ENCODE measurements at regions not wholly inside any gene's neighbourhood (a gene's known extent, or its start where the extent isn't known, plus 50 kb on each side); places are given as distances from the start of the nearest gene placed in this dataset.

GRCh38 chr10:28874210-28874609 is 196.9 kb downstream of the BAMBI start:
- Histone ChIP-seq H3K9me1 (ENCODE audit: control insufficient read depth, insufficient read depth, low read length) (no peaks in the 10 kb centered on the region), H3K9me3 (replicated peaks; ENCODE audit: control insufficient read depth, insufficient read depth, low read depth, low read length) (no peaks in the 10 kb centered on the region), H3K4me2 (ENCODE audit: insufficient read depth, low read length) (no peak overlapping the region), H3K36me3 (ENCODE audit: control insufficient read depth, insufficient read depth, low read length) (no peaks in the 10 kb centered on the region), H3K27ac (ENCODE audit: extremely low read depth, low read depth, low read length) (no peak overlapping the region), H3K27me3 (ENCODE audit: control insufficient read depth in 2 of 2, insufficient read depth in 2 of 2, low read length in 2 of 2) (no peaks in the 10 kb centered on the region), H3K4me3 (no peak overlapping the region), H3K4me1 (replicated peaks in 1 of 2; ENCODE audit: control insufficient read depth in 2 of 2, insufficient read depth in 2 of 2, low read length in 2 of 2) (peaks cover 0 to 3% of the 10 kb centered on the region in 2 experiments; a peak in 1 of 5 replicates), H4K20me1 (replicated peaks; ENCODE audit: control insufficient read depth, insufficient read depth, low read length) (no peaks in the 10 kb centered on the region), H3K9ac (ENCODE audit: insufficient read depth in 1 of 2, low read depth in 2 of 2, low read length in 2 of 2) (no peak overlapping the region), H2AFZ (ENCODE audit: low read depth, low read length) (no peak overlapping the region), H3K79me2 (ENCODE audit: control insufficient read depth, insufficient read depth, low read length) (no peaks in the 10 kb centered on the region)
- intact Hi-C loops (cut with micrococcal nuclease) = no loop called here
- DNase-seq (ENCODE audit: extremely low read depth in 1 of 4, low spot score in 3 of 4) (no peak), ATAC-seq (no peak), FAIRE-seq (no peak)
- POLR2A ChIA-PET = interaction anchor here (0.6 kb wide), 1 partner anchor 46 kb away, joined by 3 read pairs; no protein-coding TSS in a partner anchor
- no TSS peak for BruUV-seq (replicated peaks)
- TF ChIP-seq ZNF232 (CRISPR knock-in tag; IDR thresholded peaks at IDR 0.05) (no peak), CBX3 (IDR thresholded peaks at IDR 0.05; ENCODE audit: borderline replicate concordance in 1 of 2, low read length in 2 of 2) (no peak), XRCC4 (IDR thresholded peaks at IDR 0.05; ENCODE audit: extremely low read depth, insufficient read depth, insufficient read length) (no peak), POU5F1 (IDR thresholded peaks at IDR 0.05; ENCODE audit: borderline replicate concordance, low read depth, low read length, partially characterized antibody) (no peak), HOXB6 (CRISPR knock-in tag; IDR thresholded peaks at IDR 0.05; ENCODE audit: borderline replicate concordance) (no peak), ZHX1 (conservative IDR thresholded peaks at IDR 0.05; ENCODE audit: low read length) (no peak), MAZ (CRISPR knock-in tag; conservative IDR thresholded peaks at IDR 0.05 in 1 of 2, IDR thresholded peaks at IDR 0.05 in 1 of 2) (no peak), RUNX1 (IDR thresholded peaks at IDR 0.05; ENCODE audit: low read depth) (no peak), ELF2 (CRISPR knock-in tag; IDR thresholded peaks at IDR 0.05) (no peak), ZFP30 (CRISPR knock-in tag; IDR thresholded peaks at IDR 0.05; ENCODE audit: borderline replicate concordance) (no peak), FOXA1 (IDR thresholded peaks at IDR 0.05; ENCODE audit: borderline replicate concordance) (no peak), ZSCAN32 (CRISPR knock-in tag; IDR thresholded peaks at IDR 0.05) (no peak), SIN3B (IDR thresholded peaks at IDR 0.05; ENCODE audit: low read depth) (no peak), HSF4 (CRISPR knock-in tag; IDR thresholded peaks at IDR 0.05; ENCODE audit: borderline replicate concordance) (no peak)
- TF ChIP-seq, protein P1, sequence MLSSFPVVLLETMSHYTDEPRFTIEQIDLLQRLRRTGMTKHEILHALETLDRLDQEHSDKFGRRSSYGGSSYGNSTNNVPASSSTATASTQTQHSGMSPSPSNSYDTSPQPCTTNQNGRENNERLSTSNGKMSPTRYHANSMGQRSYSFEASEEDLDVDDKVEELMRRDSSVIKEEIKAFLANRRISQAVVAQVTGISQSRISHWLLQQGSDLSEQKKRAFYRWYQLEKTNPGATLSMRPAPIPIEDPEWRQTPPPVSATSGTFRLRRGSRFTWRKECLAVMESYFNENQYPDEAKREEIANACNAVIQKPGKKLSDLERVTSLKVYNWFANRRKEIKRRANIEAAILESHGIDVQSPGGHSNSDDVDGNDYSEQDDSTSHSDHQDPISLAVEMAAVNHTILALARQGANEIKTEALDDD (IDR thresholded peaks at IDR 0.05) = no peak
- WGBS (ENCODE audit: insufficient coverage, low coverage, missing lambda C conversion rate) = 54% methylated on average over 1 of the region's 1 CpG
- CTCF ChIA-PET (ENCODE audit: low intra/inter-chr PET ratio) = no interaction called here
- in situ Hi-C loops (cut with MboI) = loop anchor here (10.0 kb wide), 1 partner anchor 199 kb away; the partner anchor contains the start of gene BAMBI
